ENCODE measurements at regions not wholly inside any gene's neighbourhood (a gene's known extent, or its start where the extent isn't known, plus 50 kb on each side); places are given as distances from the start of the nearest gene placed in this dataset.

DNA sequence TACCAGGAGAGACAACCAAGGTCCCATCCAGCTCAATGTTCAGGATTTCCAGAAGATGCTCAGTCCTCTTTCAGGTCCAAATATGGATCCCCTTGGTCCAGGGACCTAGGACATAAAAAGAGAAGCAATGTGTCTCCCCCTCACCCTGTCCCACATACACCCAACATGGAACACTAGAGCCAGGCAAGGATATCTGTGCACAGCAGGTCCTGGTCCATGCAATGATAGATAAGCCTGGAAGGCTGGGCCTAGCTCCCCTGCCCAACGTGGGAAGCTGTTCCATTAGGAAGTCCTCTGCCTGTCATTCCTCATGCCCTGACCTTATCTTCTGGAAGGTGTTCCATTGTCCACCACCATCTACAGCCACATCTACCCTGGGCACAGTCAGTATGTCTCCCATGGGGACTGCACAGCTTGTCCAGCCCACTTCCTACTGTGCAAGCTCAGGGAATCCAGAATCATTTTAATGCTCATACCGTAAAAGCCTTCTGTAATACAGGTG is 1434.8 kb downstream of the TBC1D22A start:
- no peak for ATAC-seq
- TF ChIP-seq TCF4 (CRISPR knock-in tag; IDR thresholded peaks at IDR 0.05; ENCODE audit: borderline replicate concordance) (no peak), OSR1 (CRISPR knock-in tag; IDR thresholded peaks at IDR 0.05) (no peak), GLIS3 (CRISPR knock-in tag; IDR thresholded peaks at IDR 0.05) (no peak), SNAI2 (CRISPR knock-in tag; IDR thresholded peaks at IDR 0.05) (no peak), ZNF8 (CRISPR knock-in tag; IDR thresholded peaks at IDR 0.05) (no peak), ZFP30 (CRISPR knock-in tag; IDR thresholded peaks at IDR 0.05) (no peak), ARNTL (CRISPR knock-in tag; IDR thresholded peaks at IDR 0.05; ENCODE audit: borderline replicate concordance, low read depth) (no peak), ISL1 (CRISPR knock-in tag; IDR thresholded peaks at IDR 0.05) (no peak)
- TF ChIP-seq, protein P1, sequence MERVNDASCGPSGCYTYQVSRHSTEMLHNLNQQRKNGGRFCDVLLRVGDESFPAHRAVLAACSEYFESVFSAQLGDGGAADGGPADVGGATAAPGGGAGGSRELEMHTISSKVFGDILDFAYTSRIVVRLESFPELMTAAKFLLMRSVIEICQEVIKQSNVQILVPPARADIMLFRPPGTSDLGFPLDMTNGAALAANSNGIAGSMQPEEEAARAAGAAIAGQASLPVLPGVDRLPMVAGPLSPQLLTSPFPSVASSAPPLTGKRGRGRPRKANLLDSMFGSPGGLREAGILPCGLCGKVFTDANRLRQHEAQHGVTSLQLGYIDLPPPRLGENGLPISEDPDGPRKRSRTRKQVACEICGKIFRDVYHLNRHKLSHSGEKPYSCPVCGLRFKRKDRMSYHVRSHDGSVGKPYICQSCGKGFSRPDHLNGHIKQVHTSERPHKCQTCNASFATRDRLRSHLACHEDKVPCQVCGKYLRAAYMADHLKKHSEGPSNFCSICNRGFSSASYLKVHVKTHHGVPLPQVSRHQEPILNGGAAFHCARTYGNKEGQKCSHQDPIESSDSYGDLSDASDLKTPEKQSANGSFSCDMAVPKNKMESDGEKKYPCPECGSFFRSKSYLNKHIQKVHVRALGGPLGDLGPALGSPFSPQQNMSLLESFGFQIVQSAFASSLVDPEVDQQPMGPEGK (CRISPR knock-in tag; IDR thresholded peaks at IDR 0.05; ENCODE audit: borderline replicate concordance), result no peak

DNA sequence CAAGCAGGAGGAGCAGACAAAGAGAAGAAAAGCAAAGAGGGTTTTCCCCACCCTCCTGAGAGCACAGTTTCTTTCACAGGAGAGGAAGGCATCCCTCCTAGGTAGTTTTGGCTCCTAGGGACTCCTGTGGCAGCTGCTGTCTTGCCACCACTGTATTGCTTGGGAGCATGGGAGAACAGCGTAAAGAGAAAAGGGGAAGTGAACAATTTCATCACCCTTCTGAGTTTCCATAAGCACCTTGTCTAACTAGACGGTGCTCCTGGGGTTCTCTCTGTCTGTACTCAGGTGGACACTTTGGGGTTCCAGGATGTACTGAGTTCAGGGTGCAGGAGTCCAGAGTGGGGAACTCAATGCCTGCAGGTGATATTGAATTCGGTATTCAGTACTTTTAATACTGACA is 1430.5 kb downstream of the TBC1D22A start:
- no peak for ATAC-seq
- TF ChIP-seq, protein P2, sequence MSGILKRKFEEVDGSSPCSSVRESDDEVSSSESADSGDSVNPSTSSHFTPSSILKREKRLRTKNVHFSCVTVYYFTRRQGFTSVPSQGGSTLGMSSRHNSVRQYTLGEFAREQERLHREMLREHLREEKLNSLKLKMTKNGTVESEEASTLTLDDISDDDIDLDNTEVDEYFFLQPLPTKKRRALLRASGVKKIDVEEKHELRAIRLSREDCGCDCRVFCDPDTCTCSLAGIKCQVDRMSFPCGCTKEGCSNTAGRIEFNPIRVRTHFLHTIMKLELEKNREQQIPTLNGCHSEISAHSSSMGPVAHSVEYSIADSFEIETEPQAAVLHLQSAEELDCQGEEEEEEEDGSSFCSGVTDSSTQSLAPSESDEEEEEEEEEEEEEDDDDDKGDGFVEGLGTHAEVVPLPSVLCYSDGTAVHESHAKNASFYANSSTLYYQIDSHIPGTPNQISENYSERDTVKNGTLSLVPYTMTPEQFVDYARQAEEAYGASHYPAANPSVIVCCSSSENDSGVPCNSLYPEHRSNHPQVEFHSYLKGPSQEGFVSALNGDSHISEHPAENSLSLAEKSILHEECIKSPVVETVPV (CRISPR knock-in tag; IDR thresholded peaks at IDR 0.05), result no peak
- TF ChIP-seq ESRRG (CRISPR knock-in tag; IDR thresholded peaks at IDR 0.05), result no peak
- TF ChIP-seq ZFP30 (CRISPR knock-in tag; IDR thresholded peaks at IDR 0.05), result no peak
- no peak for TF ChIP-seq ZNF8 (CRISPR knock-in tag; IDR thresholded peaks at IDR 0.05)
- no peak for TF ChIP-seq ZFP3 (CRISPR knock-in tag; IDR thresholded peaks at IDR 0.05)
- TF ChIP-seq TOX (CRISPR knock-in tag; IDR thresholded peaks at IDR 0.05; ENCODE audit: borderline replicate concordance), result no peak

DNA sequence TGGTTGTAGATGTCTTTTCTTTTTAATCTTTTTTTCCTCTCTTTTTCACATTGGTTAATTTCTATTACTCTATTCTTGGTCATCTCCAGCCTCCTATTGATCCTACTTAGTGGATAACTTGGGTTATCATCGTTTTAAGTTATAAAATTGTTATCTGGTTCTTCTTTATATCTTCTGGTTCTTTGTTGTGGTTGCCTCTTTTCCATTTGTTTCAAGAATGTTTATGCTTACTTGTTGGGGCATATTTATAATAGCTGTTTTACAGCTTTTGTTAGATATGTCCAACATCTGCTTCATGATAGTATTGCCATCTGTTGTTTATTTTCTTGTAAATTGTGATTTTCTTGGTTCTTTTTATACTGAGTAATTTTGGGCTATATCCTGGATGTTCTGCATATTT is 1429.6 kb downstream of the TBC1D22A start:
- no peak for ATAC-seq
- TF ChIP-seq, protein P3, sequence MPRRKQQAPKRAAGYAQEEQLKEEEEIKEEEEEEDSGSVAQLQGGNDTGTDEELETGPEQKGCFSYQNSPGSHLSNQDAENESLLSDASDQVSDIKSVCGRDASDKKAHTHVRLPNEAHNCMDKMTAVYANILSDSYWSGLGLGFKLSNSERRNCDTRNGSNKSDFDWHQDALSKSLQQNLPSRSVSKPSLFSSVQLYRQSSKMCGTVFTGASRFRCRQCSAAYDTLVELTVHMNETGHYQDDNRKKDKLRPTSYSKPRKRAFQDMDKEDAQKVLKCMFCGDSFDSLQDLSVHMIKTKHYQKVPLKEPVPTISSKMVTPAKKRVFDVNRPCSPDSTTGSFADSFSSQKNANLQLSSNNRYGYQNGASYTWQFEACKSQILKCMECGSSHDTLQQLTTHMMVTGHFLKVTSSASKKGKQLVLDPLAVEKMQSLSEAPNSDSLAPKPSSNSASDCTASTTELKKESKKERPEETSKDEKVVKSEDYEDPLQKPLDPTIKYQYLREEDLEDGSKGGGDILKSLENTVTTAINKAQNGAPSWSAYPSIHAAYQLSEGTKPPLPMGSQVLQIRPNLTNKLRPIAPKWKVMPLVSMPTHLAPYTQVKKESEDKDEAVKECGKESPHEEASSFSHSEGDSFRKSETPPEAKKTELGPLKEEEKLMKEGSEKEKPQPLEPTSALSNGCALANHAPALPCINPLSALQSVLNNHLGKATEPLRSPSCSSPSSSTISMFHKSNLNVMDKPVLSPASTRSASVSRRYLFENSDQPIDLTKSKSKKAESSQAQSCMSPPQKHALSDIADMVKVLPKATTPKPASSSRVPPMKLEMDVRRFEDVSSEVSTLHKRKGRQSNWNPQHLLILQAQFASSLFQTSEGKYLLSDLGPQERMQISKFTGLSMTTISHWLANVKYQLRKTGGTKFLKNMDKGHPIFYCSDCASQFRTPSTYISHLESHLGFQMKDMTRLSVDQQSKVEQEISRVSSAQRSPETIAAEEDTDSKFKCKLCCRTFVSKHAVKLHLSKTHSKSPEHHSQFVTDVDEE (CRISPR knock-in tag; IDR thresholded peaks at IDR 0.05), result no peak
- TF ChIP-seq BACH2 (CRISPR knock-in tag; IDR thresholded peaks at IDR 0.05; ENCODE audit: borderline replicate concordance), result no peak
- TF ChIP-seq SNAI2 (CRISPR knock-in tag; IDR thresholded peaks at IDR 0.05), result no peak
- TF ChIP-seq, protein P4, sequence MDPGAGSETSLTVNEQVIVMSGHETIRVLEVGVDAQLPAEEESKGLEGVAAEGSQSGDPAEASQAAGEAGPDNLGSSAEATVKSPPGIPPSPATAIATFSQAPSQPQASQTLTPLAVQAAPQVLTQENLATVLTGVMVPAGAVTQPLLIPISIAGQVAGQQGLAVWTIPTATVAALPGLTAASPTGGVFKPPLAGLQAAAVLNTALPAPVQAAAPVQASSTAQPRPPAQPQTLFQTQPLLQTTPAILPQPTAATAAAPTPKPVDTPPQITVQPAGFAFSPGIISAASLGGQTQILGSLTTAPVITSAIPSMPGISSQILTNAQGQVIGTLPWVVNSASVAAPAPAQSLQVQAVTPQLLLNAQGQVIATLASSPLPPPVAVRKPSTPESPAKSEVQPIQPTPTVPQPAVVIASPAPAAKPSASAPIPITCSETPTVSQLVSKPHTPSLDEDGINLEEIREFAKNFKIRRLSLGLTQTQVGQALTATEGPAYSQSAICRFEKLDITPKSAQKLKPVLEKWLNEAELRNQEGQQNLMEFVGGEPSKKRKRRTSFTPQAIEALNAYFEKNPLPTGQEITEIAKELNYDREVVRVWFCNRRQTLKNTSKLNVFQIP (CRISPR knock-in tag; IDR thresholded peaks at IDR 0.05; ENCODE audit: borderline replicate concordance, low read depth), result no peak
- TF ChIP-seq, protein P5, sequence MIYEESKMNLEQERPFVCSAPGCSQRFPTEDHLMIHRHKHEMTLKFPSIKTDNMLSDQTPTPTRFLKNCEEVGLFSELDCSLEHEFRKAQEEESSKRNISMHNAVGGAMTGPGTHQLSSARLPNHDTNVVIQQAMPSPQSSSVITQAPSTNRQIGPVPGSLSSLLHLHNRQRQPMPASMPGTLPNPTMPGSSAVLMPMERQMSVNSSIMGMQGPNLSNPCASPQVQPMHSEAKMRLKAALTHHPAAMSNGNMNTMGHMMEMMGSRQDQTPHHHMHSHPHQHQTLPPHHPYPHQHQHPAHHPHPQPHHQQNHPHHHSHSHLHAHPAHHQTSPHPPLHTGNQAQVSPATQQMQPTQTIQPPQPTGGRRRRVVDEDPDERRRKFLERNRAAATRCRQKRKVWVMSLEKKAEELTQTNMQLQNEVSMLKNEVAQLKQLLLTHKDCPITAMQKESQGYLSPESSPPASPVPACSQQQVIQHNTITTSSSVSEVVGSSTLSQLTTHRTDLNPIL (CRISPR knock-in tag; IDR thresholded peaks at IDR 0.05; ENCODE audit: low read depth), result no peak

DNA sequence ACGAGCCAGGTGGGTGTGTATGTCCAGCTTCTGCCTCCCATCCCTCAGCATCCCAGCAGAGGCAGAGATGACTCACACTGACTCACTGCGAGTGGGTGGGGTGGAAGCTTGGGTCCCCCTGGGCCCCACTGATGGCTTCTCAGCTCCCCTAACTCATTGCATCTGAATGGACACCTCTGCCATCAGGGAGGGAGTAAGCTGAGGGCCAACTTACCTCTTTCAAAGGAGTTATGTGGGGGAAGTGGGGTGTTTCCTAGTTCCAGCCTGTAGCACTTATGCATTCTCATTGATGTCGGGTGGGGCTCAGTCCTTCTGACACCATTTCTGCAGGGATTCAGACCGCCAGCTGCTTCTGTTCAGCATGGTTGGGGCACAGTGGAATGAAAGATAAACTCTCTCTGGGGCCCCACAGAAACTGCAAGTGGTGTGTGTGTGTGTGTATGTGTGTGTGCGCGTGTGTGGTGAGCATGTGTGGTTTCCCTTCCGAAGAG is 1425.8 kb downstream of the TBC1D22A start:
- no peak for ATAC-seq
- TF ChIP-seq OSR1 (CRISPR knock-in tag; IDR thresholded peaks at IDR 0.05), result no peak
- TF ChIP-seq, protein P2 (CRISPR knock-in tag; IDR thresholded peaks at IDR 0.05), result no peak
- TF ChIP-seq ZFP30 (CRISPR knock-in tag; IDR thresholded peaks at IDR 0.05), result no peak

Data from SK-N-SH treated with all-trans-retinoic acid at 6 μM for 48 hours (cell line).